ENCODE measurements at regions not wholly inside any gene's neighbourhood (a gene's known extent, or its start where the extent isn't known, plus 50 kb on each side); places are given as distances from the start of the nearest gene placed in this dataset.

GRCh38 chr16:73480381-73480780 is 432.5 kb upstream of the ZFHX3 start:
- H3K4me3 ChIP-seq (ENCODE audit: low read length) = no peak overlapping the region
- H3K9ac ChIP-seq (ENCODE audit: low read length) = no peak overlapping the region
- no peaks in the 10 kb centered on the region for H3K4me1 ChIP-seq (ENCODE audit: control insufficient read depth, insufficient read depth, low read length)
- H3K36me3 ChIP-seq (ENCODE audit: control insufficient read depth, insufficient read depth, low read length, severe bottlenecking) = no peaks in the 10 kb centered on the region
- no peaks in the 10 kb centered on the region for H3K9me3 ChIP-seq (ENCODE audit: control insufficient read depth, low read length)
- no peak for DNase-seq (ENCODE audit: low read depth)
- no peaks in the 10 kb centered on the region for H3K27me3 ChIP-seq (replicated peaks; ENCODE audit: control insufficient read depth, insufficient read depth, low read length)

DNA sequence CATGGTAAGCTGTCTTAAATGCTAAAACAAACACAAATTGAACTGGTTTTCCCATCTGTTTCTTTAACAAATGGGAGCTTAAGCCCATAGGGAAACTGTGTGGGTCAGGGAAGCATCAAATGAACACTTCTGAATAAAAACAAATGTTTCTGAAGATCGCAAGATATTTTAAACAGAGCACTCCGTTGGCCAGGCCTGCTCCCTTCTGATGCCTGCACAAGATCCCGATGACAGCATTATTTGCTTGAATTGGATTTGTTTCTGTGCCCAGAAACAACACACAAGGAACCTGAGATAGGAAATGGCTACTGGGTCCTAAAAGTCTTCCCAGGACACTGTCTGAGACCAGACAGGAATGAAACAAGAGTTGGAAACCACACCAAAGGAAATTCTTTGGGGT is 425.8 kb upstream of the ZFHX3 start:
- Histone ChIP-seq H3K9ac (ENCODE audit: low read length) (no peak overlapping the region), H3K9me3 (ENCODE audit: control insufficient read depth, low read length) (no peaks in the 10 kb centered on the region), H3K4me3 (ENCODE audit: low read length) (no peak overlapping the region), H3K4me1 (ENCODE audit: control insufficient read depth, insufficient read depth, low read length) (no peaks in the 10 kb centered on the region), H3K27me3 (replicated peaks; ENCODE audit: control insufficient read depth, insufficient read depth, low read length) (no peaks in the 10 kb centered on the region), H3K36me3 (ENCODE audit: control insufficient read depth, insufficient read depth, low read length, severe bottlenecking) (no peaks in the 10 kb centered on the region)
- DNase-seq (ENCODE audit: low read depth) = no peak

DNA sequence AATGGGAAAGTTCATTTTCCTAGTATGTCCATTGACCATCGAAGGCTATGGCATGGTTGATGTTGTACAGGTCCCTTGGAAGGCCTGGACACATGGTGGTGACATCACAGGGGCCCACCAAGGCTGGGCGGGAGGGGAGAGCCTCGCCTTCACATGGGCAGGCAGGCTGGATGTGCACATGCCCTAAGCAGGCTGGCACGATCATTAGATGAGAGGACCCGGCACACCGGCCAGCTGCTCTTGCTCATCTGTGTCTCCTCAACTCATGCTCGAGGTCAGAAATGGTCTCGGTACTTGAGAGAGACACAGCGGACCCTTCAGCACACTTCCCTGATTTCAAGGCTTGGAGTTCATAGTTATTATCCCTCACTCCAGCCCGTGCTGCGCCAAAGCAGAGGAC is 416.9 kb upstream of the ZFHX3 start:
- H3K36me3 ChIP-seq (ENCODE audit: control insufficient read depth, insufficient read depth, low read length, severe bottlenecking) = no peaks in the 10 kb centered on the region
- no peak overlapping the region for H3K9ac ChIP-seq (ENCODE audit: low read length)
- no peaks in the 10 kb centered on the region for H3K4me1 ChIP-seq (ENCODE audit: control insufficient read depth, insufficient read depth, low read length)
- H3K9me3 ChIP-seq (ENCODE audit: control insufficient read depth, low read length) = peaks cover 7% of the 10 kb centered on the region
- DNase-seq (ENCODE audit: low read depth) = no peak
- no peaks in the 10 kb centered on the region for H3K27me3 ChIP-seq (replicated peaks; ENCODE audit: control insufficient read depth, insufficient read depth, low read length)
- no peak overlapping the region for H3K4me3 ChIP-seq (ENCODE audit: low read length)

DNA sequence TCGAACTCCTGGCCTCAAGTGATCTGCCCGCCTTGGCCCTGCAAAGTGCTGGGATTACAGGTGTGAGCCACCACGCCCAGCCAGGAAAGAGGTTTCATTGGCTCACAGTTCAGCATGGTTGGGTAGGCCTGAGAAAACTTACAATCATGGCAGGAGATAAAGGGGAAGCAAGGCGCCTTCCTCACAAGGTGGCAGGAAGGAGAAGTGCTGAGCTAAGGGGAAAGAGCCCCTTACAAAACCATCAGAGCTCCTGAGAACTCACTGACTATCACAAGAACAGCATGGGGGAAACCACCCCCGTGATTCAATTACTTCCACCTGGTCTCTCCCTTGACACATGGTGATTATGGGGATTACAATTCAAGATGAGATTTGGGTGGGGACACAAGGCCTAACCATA is 411.7 kb upstream of the ZFHX3 start:
- Histone ChIP-seq H3K4me3 (ENCODE audit: low read length) (no peak overlapping the region), H3K27me3 (replicated peaks; ENCODE audit: control insufficient read depth, insufficient read depth, low read length) (no peaks in the 10 kb centered on the region), H3K9ac (ENCODE audit: low read length) (no peak overlapping the region), H3K9me3 (ENCODE audit: control insufficient read depth, low read length) (peaks cover 3% of the 10 kb centered on the region), H3K36me3 (ENCODE audit: control insufficient read depth, insufficient read depth, low read length, severe bottlenecking) (no peaks in the 10 kb centered on the region), H3K4me1 (ENCODE audit: control insufficient read depth, insufficient read depth, low read length) (no peaks in the 10 kb centered on the region)
- DNase-seq (ENCODE audit: low read depth) = no peak

DNA sequence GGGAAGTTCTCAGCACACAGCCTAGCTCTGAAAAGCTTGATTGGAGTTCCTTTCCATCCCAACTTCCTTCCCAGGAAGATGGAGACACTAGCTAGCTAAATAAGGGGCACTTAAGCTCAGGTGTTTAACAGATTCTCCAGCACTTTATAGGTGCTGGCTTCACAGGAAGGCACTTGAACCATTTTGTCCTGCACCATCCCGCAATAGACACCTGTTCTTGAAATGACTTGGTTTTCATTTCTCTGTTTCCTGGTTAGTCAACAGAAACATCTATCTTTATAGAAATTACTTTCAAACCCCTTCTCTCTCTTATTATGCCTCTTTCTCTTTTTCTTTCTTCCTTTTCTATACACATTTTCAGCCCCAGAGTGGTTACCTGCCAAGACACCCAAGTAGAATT is 409.9 kb upstream of the ZFHX3 start:
- Histone ChIP-seq H3K27me3 (replicated peaks; ENCODE audit: control insufficient read depth, insufficient read depth, low read length) (no peaks in the 10 kb centered on the region), H3K4me3 (ENCODE audit: low read length) (no peak overlapping the region), H3K9ac (ENCODE audit: low read length) (no peak overlapping the region), H3K36me3 (ENCODE audit: control insufficient read depth, insufficient read depth, low read length, severe bottlenecking) (no peaks in the 10 kb centered on the region), H3K4me1 (ENCODE audit: control insufficient read depth, insufficient read depth, low read length) (no peaks in the 10 kb centered on the region), H3K9me3 (ENCODE audit: control insufficient read depth, low read length) (no peaks in the 10 kb centered on the region)
- DNase-seq (ENCODE audit: low read depth) = no peak

- no peak overlapping the region for H3K9ac ChIP-seq (ENCODE audit: low read length)
- no peaks in the 10 kb centered on the region for H3K27me3 ChIP-seq (replicated peaks; ENCODE audit: control insufficient read depth, insufficient read depth, low read length)
- no peak for DNase-seq (ENCODE audit: low read depth)
- no peak overlapping the region for H3K4me3 ChIP-seq (ENCODE audit: low read length)
- no peaks in the 10 kb centered on the region for H3K36me3 ChIP-seq (ENCODE audit: control insufficient read depth, insufficient read depth, low read length, severe bottlenecking)
- no peaks in the 10 kb centered on the region for H3K4me1 ChIP-seq (ENCODE audit: control insufficient read depth, insufficient read depth, low read length)
- peaks cover 38% of the 10 kb centered on the region for H3K9me3 ChIP-seq (ENCODE audit: control insufficient read depth, low read length)
Measured at GRCh38 chr16:73448970-73449369, 401.0 kb upstream of the ZFHX3 start.

DNA sequence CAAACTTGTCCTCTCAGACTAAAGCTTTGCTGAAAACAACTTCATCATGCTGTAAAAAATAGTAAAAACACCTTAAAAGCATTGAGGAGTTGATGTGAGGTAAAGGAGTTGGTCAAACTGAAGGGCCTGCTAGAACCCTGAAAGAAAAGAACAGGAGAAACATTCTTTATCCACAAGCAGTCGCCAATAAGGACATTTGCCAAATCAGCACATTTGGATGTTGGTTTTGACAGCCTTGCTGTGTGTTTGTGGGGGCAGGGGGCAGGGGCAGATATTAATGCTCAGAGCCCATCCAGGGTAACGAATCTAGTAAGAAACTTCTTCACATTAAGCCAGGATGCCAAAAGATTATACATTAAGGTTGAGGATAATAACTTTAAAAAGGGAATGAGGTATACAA is 399.9 kb upstream of the ZFHX3 start:
- no peak for DNase-seq (ENCODE audit: low read depth)
- Histone ChIP-seq H3K9me3 (ENCODE audit: control insufficient read depth, low read length) (peaks cover 38% of the 10 kb centered on the region), H3K27me3 (replicated peaks; ENCODE audit: control insufficient read depth, insufficient read depth, low read length) (no peaks in the 10 kb centered on the region), H3K36me3 (ENCODE audit: control insufficient read depth, insufficient read depth, low read length, severe bottlenecking) (no peaks in the 10 kb centered on the region), H3K4me1 (ENCODE audit: control insufficient read depth, insufficient read depth, low read length) (no peaks in the 10 kb centered on the region), H3K4me3 (ENCODE audit: low read length) (no peak overlapping the region), H3K9ac (ENCODE audit: low read length) (no peak overlapping the region)

DNA sequence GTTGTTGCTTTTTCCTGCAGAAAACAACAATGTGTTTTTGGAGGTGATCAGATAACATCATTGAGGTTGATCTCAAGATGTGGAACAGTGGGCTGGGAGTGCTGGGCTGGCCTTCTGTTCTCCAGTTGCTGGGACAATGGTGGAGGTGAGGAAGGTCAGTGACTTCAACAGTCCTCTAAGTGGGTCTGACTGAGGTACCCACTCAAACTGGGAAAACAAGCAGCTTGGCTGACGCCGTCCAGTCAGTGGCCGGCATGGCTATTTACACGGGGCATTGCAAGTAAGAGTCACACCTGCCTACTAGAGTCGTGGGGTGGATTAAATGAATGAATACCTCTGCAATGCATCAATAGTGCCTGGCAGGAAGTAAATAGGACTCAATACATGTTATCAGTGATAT is 386.7 kb upstream of the ZFHX3 start:
- H3K4me3 ChIP-seq (ENCODE audit: low read length) = no peak overlapping the region
- no peaks in the 10 kb centered on the region for H3K27me3 ChIP-seq (replicated peaks; ENCODE audit: control insufficient read depth, insufficient read depth, low read length)
- DNase-seq (ENCODE audit: low read depth) = no peak
- no peaks in the 10 kb centered on the region for H3K9me3 ChIP-seq (ENCODE audit: control insufficient read depth, low read length)
- no peaks in the 10 kb centered on the region for H3K36me3 ChIP-seq (ENCODE audit: control insufficient read depth, insufficient read depth, low read length, severe bottlenecking)
- H3K9ac ChIP-seq (ENCODE audit: low read length) = no peak overlapping the region
- H3K4me1 ChIP-seq (ENCODE audit: control insufficient read depth, insufficient read depth, low read length) = no peaks in the 10 kb centered on the region

DNA sequence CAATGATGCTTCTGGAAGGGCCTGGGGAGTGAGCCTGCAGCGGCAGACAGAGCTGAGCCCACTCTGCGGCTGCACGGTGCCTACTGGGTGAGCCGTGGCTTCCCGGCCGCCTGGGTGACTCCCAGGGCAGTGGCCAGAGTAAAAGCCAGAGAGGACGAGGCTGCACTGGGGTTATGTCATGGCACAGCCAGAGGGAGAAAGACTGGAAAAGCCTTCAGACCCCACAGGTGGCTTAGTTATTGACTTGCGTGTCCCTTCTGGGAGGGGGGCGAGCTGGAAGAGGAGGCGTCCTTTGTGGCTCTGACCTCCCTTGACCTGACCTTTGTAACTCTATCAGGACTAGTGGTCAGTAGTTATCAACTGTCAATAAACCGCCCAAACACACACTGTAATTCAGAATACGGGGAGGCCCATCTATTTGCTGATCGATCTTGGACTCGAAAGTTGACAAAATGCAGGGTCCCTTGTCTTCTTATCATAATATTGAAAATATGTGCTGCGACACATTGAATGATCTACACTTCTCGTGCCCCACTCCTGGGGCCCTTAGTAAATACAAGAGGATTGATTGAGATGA is 385.9 kb upstream of the ZFHX3 start:
- no peak overlapping the region for H3K9ac ChIP-seq (ENCODE audit: low read length)
- no peak overlapping the region for H3K4me3 ChIP-seq (ENCODE audit: low read length)
- H3K9me3 ChIP-seq (ENCODE audit: control insufficient read depth, low read length) = no peaks in the 10 kb centered on the region
- H3K4me1 ChIP-seq (ENCODE audit: control insufficient read depth, insufficient read depth, low read length) = no peaks in the 10 kb centered on the region
- H3K27me3 ChIP-seq (replicated peaks; ENCODE audit: control insufficient read depth, insufficient read depth, low read length) = no peaks in the 10 kb centered on the region
- no peak for DNase-seq (ENCODE audit: low read depth)
- no peaks in the 10 kb centered on the region for H3K36me3 ChIP-seq (ENCODE audit: control insufficient read depth, insufficient read depth, low read length, severe bottlenecking)

GRCh38 chr16:73432850-73433730 is 385.2 kb upstream of the ZFHX3 start:
- no peak overlapping the region for H3K4me3 ChIP-seq (ENCODE audit: low read length)
- H3K9ac ChIP-seq (ENCODE audit: low read length) = no peak overlapping the region
- no peaks in the 10 kb centered on the region for H3K36me3 ChIP-seq (ENCODE audit: control insufficient read depth, insufficient read depth, low read length, severe bottlenecking)
- H3K27me3 ChIP-seq (replicated peaks; ENCODE audit: control insufficient read depth, insufficient read depth, low read length) = no peaks in the 10 kb centered on the region
- no peaks in the 10 kb centered on the region for H3K9me3 ChIP-seq (ENCODE audit: control insufficient read depth, low read length)
- no peaks in the 10 kb centered on the region for H3K4me1 ChIP-seq (ENCODE audit: control insufficient read depth, insufficient read depth, low read length)
- no peak for DNase-seq (ENCODE audit: low read depth)

GRCh38 chr16:73430138-73430537 is 382.2 kb upstream of the ZFHX3 start:
- Histone ChIP-seq H3K4me1 (ENCODE audit: control insufficient read depth, insufficient read depth, low read length) (no peaks in the 10 kb centered on the region), H3K27me3 (replicated peaks; ENCODE audit: control insufficient read depth, insufficient read depth, low read length) (no peaks in the 10 kb centered on the region), H3K9ac (ENCODE audit: low read length) (no peak overlapping the region), H3K36me3 (ENCODE audit: control insufficient read depth, insufficient read depth, low read length, severe bottlenecking) (no peaks in the 10 kb centered on the region), H3K9me3 (ENCODE audit: control insufficient read depth, low read length) (no peaks in the 10 kb centered on the region), H3K4me3 (ENCODE audit: low read length) (no peak overlapping the region)
- DNase-seq (ENCODE audit: low read depth) = no peak

All from adipocyte (in vitro differentiated cells).